Testis (tissue), 2 donors: ENCODE measurements at regions not wholly inside any gene's neighbourhood (a gene's known extent, or its start where the extent isn't known, plus 50 kb on each side); places are given as distances from the start of the nearest gene placed in this dataset.

Experiments
- POLR2A ChIP-seq: fragments of 450-650 bp; IDR thresholded peaks from one replicate; pipeline ENCODE4 v1.6.1; 2017; ENCODE audit warnings: antibody characterized with exemption, mild to moderate bottlenecking, moderate library complexity
- TF ChIP-seq, protein P1 (sequence below), 3 experiments: fragments of 450-650 bp in 2 of 3; fragments of 200-600 bp in 1 of 3; sonication (generic) in 1 of 3; IDR thresholded peaks; one replicate each; pipeline ENCODE4 v1.5.1; 2016 to 2019; ENCODE audit warnings: antibody characterized with exemption in 3 of 3, mild to moderate bottlenecking in 2 of 3, moderate library complexity in 1 of 3

DNA sequence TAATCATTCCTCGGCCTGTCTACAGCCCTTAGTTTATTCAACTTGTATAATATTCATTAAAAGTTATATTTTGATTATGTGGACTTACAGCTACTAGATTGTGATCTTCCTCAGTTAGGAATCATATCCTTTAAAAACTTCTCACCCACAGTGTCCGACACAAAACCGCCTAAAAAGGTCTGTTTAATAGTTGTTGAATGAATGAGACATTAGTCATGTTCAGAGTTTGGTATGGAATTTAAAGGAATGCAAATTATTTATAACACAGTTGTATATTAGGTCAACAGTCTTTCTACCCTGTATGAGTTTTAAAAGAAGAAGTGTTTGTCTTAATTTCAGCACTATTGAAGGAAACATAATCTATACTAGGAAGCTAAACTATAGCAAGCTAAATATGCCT, 390.0 kb downstream of the ARL4A start:
- TF ChIP-seq POLR2A: no peak
- TF ChIP-seq, protein P1, sequence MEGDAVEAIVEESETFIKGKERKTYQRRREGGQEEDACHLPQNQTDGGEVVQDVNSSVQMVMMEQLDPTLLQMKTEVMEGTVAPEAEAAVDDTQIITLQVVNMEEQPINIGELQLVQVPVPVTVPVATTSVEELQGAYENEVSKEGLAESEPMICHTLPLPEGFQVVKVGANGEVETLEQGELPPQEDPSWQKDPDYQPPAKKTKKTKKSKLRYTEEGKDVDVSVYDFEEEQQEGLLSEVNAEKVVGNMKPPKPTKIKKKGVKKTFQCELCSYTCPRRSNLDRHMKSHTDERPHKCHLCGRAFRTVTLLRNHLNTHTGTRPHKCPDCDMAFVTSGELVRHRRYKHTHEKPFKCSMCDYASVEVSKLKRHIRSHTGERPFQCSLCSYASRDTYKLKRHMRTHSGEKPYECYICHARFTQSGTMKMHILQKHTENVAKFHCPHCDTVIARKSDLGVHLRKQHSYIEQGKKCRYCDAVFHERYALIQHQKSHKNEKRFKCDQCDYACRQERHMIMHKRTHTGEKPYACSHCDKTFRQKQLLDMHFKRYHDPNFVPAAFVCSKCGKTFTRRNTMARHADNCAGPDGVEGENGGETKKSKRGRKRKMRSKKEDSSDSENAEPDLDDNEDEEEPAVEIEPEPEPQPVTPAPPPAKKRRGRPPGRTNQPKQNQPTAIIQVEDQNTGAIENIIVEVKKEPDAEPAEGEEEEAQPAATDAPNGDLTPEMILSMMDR (IDR thresholded peaks at IDR 0.05): no peak
